ENCODE measurements at regions not wholly inside any gene's neighbourhood (a gene's known extent, or its start where the extent isn't known, plus 50 kb on each side); places are given as distances from the start of the nearest gene placed in this dataset.

- Histone ChIP-seq H3K4me3 (replicated peaks in 1 of 2; ENCODE audit: low read depth in 1 of 2, low read length in 2 of 2) (no peak overlapping the region), H3K79me2 (ENCODE audit: insufficient read depth, low read length) (no peaks in the 10 kb centered on the region), H2AFZ (ENCODE audit: low read depth, low read length, poor library complexity, severe bottlenecking) (no peak overlapping the region), H3K27me3 (ENCODE audit: insufficient read depth, low read length) (no peaks in the 10 kb centered on the region), H3K4me2 (ENCODE audit: low read length) (no peak overlapping the region), H3K9me3 (ENCODE audit: control insufficient read depth in 1 of 2, insufficient read depth in 1 of 2, low read depth in 1 of 2, low read length in 2 of 2) (no peaks in the 10 kb centered on the region), H3K36me3 (ENCODE audit: control insufficient read depth in 1 of 2, insufficient read depth in 2 of 2, low read length in 2 of 2) (no peaks in the 10 kb centered on the region), H3K9me2 (ENCODE audit: insufficient read depth) (no peaks in the 10 kb centered on the region), H3K27ac (ENCODE audit: low read depth, low read length) (no peak overlapping the region), H3K4me1 (ENCODE audit: control insufficient read depth in 1 of 2, insufficient read depth in 2 of 2, low read length in 2 of 2) (no peaks in the 10 kb centered on the region), H3K9ac (ENCODE audit: low read length) (no peak overlapping the region), H4K20me1 (ENCODE audit: insufficient read depth) (no peaks in the 10 kb centered on the region)
- ChIA-PET RAD21 (ENCODE audit: low non-redundant PET in 1 of 2, low total read pairs in 2 of 2, uncharacterized antibody in 2 of 2, unreplicated experiment in 2 of 2) (no interaction called here), POLR2A (no interaction called here), CTCF (no interaction called here)
- ATAC-seq (no peak), DNase-seq (ENCODE audit: low read depth, low spot score) (no peak)
- intact Hi-C loops (cut with micrococcal nuclease): no loop called here
- no TSS peak for BruUV-seq (replicated peaks)
- TF ChIP-seq, protein P1, sequence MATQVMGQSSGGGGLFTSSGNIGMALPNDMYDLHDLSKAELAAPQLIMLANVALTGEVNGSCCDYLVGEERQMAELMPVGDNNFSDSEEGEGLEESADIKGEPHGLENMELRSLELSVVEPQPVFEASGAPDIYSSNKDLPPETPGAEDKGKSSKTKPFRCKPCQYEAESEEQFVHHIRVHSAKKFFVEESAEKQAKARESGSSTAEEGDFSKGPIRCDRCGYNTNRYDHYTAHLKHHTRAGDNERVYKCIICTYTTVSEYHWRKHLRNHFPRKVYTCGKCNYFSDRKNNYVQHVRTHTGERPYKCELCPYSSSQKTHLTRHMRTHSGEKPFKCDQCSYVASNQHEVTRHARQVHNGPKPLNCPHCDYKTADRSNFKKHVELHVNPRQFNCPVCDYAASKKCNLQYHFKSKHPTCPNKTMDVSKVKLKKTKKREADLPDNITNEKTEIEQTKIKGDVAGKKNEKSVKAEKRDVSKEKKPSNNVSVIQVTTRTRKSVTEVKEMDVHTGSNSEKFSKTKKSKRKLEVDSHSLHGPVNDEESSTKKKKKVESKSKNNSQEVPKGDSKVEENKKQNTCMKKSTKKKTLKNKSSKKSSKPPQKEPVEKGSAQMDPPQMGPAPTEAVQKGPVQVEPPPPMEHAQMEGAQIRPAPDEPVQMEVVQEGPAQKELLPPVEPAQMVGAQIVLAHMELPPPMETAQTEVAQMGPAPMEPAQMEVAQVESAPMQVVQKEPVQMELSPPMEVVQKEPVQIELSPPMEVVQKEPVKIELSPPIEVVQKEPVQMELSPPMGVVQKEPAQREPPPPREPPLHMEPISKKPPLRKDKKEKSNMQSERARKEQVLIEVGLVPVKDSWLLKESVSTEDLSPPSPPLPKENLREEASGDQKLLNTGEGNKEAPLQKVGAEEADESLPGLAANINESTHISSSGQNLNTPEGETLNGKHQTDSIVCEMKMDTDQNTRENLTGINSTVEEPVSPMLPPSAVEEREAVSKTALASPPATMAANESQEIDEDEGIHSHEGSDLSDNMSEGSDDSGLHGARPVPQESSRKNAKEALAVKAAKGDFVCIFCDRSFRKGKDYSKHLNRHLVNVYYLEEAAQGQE (IDR thresholded peaks at IDR 0.05; ENCODE audit: low read depth): no peak
- TF ChIP-seq ATF3 (IDR thresholded peaks at IDR 0.05): no peak
- TF ChIP-seq CBX3 (IDR thresholded peaks at IDR 0.05; ENCODE audit: low read depth): no peak
- no peak for TF ChIP-seq RAD21 (IDR thresholded peaks at IDR 0.05; ENCODE audit: low read depth)
- TF ChIP-seq EZH2phosphoT487 (IDR thresholded peaks at IDR 0.05; ENCODE audit: borderline replicate concordance): no peak
- TF ChIP-seq EGR1 (IDR thresholded peaks at IDR 0.05; ENCODE audit: low read depth): no peak
- no peak for TF ChIP-seq POLR2A (IDR thresholded peaks at IDR 0.05; ENCODE audit: borderline replicate concordance, extremely low read depth, insufficient read depth, insufficient read length)
- TF ChIP-seq, protein P2, sequence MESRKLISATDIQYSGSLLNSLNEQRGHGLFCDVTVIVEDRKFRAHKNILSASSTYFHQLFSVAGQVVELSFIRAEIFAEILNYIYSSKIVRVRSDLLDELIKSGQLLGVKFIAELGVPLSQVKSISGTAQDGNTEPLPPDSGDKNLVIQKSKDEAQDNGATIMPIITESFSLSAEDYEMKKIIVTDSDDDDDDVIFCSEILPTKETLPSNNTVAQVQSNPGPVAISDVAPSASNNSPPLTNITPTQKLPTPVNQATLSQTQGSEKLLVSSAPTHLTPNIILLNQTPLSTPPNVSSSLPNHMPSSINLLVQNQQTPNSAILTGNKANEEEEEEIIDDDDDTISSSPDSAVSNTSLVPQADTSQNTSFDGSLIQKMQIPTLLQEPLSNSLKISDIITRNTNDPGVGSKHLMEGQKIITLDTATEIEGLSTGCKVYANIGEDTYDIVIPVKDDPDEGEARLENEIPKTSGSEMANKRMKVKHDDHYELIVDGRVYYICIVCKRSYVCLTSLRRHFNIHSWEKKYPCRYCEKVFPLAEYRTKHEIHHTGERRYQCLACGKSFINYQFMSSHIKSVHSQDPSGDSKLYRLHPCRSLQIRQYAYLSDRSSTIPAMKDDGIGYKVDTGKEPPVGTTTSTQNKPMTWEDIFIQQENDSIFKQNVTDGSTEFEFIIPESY (IDR thresholded peaks at IDR 0.05; ENCODE audit: extremely low read depth, insufficient replicate concordance, low read length): no peak
- no peak for TF ChIP-seq FOSL1 (IDR thresholded peaks at IDR 0.05; ENCODE audit: low read depth)
- TF ChIP-seq CTCF (IDR thresholded peaks at IDR 0.05 in 2 of 3, conservative IDR thresholded peaks at IDR 0.05 in 1 of 3; ENCODE audit: borderline replicate concordance in 1 of 3, insufficient read depth in 1 of 3, low read depth in 2 of 3, low read length in 2 of 3): no peak
- no peak for TF ChIP-seq ZNF274 (IDR thresholded peaks at IDR 0.05; ENCODE audit: low read depth, low read length)
- no peak for TF ChIP-seq ELF1 (IDR thresholded peaks at IDR 0.05; ENCODE audit: borderline replicate concordance, low read depth)
- TF ChIP-seq, protein P3, sequence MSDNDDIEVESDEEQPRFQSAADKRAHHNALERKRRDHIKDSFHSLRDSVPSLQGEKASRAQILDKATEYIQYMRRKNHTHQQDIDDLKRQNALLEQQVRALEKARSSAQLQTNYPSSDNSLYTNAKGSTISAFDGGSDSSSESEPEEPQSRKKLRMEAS (IDR thresholded peaks at IDR 0.05): no peak
- TF ChIP-seq JUND (IDR thresholded peaks at IDR 0.05): no peak
Measured at GRCh38 chr6:147950623-147950987, 392.0 kb upstream of the SASH1 start.
